Glutamatergic neuron (in vitro differentiated cells): ENCODE measurements at regions not wholly inside any gene's neighbourhood (a gene's known extent, or its start where the extent isn't known, plus 50 kb on each side); places are given as distances from the start of the nearest gene placed in this dataset.
"Not testable (repeated sequence)": the region's sequence is repeated elsewhere in the genome, so short reads cannot be mapped to it uniquely, and the experiment has no call there.

ENCODE experiments used
- DNase-seq: peaks from one replicate; pipeline ENCODE4 v3.0.0; 2022
- H3K27ac Mint-ChIP-seq: one replicate; pipeline ENCODE4 v1.8.0; 2020; ENCODE audit warnings: mild to moderate bottlenecking, mixed read lengths, inconsistent platforms; ENCODE audit not compliant: unreplicated experiment
- H3K27me3 Mint-ChIP-seq: one replicate; pipeline ENCODE4 v1.8.0; 2020; ENCODE audit warnings: mild to moderate bottlenecking, moderate library complexity, mixed read lengths, inconsistent platforms; ENCODE audit not compliant: unreplicated experiment
- H3K36me3 Mint-ChIP-seq: one replicate; pipeline ENCODE4 v1.8.0; 2020; ENCODE audit warnings: mild to moderate bottlenecking, mixed read lengths, inconsistent platforms; ENCODE audit not compliant: unreplicated experiment
- H3K4me1 Mint-ChIP-seq: one replicate; pipeline ENCODE4 v1.8.0; 2020; ENCODE audit warnings: mild to moderate bottlenecking, low read depth, mixed read lengths, inconsistent platforms; ENCODE audit not compliant: unreplicated experiment
- H3K4me3 Mint-ChIP-seq: one replicate; pipeline ENCODE4 v1.8.0; 2020; ENCODE audit warnings: mild to moderate bottlenecking, mixed read lengths, inconsistent platforms; ENCODE audit not compliant: unreplicated experiment
- H3K9me3 Mint-ChIP-seq: one replicate; pipeline ENCODE4 v1.8.0; 2020; ENCODE audit warnings: mild to moderate bottlenecking, moderate library complexity, mixed read lengths, inconsistent platforms; ENCODE audit not compliant: unreplicated experiment
- CTCF ChIP-seq: fragments of 200-600 bp; sonication (generic); IDR thresholded peaks from one replicate; pipeline ENCODE4 v1.5.0; 2021; ENCODE audit not compliant: partially characterized antibody, unreplicated experiment

DNA sequence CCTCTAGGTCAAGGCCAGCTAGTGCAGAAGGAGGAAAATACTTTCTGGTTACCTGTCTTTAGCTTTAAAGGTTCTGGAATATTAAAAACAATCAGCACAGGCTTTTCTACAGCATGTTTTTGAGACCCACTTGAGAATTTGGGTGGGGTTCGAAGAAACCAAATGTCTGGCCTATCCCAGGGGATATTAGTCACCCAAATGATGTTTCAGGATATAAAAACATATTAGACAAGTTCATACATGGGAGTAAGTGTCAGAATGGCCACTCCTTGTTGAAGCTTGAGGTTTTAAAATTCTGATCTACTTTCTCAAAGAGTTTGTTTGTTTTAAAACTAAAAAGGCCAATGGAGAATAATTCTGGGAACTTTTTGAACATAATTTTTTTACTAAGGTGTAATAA is 158.6 kb upstream of the DLX2 start:
- no peak for DNase-seq
- TF ChIP-seq CTCF = no peak
- Mint-ChIP-seq H3K4me1 (no peaks in the 10 kb centered on the region), H3K9me3 (peaks cover 2% of the 10 kb centered on the region), H3K27ac (no peak overlapping the region), H3K4me3 (no peak overlapping the region), H3K27me3 (peaks cover 1% of the 10 kb centered on the region), H3K36me3 (no peaks in the 10 kb centered on the region)

DNA sequence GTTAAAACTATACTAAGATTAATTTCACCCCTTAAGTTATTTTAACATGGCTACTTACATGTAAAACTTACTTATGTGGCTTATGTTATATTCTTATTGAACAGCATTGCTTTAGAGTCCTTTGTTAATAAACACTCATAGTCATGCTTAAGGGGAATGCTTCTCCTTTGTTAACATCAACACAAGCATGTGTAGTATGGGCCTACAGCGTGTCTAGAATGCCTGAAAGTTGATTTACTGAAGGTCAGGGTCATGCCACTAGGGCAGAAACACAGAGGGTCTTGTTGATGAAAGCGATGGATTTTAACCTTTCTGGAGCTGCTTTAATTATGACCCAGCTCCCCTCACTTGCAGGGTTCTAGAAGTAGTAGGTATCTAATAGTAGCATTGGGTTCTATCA is 159.8 kb upstream of the DLX2 start:
- no peak for TF ChIP-seq CTCF
- H3K4me1 Mint-ChIP-seq = no peaks in the 10 kb centered on the region
- peaks cover 3% of the 10 kb centered on the region for H3K9me3 Mint-ChIP-seq
- H3K36me3 Mint-ChIP-seq = no peaks in the 10 kb centered on the region
- peaks cover 1% of the 10 kb centered on the region for H3K27me3 Mint-ChIP-seq
- DNase-seq = no peak
- H3K4me3 Mint-ChIP-seq = no peak overlapping the region
- H3K27ac Mint-ChIP-seq = no peak overlapping the region

DNA sequence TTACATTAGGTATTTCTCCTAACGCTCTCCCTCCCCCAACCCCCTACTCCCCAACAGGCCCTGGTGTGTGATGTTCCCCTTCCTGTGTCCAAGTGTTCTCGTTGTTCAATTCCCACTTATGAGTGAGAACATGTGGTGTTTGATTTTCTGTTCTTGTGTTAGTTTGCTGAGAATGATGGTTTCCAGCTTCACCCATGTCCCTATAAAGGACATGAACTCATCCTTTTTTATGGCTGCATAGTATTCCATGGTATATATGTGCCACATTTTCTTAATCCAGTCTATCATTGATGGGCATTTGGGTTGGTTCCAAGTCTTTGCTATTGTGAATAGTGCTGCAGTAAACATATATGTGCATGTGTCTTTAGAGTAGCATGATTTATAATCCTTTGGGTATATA is 162.1 kb upstream of the DLX2 start:
- not testable (repeated sequence) for H3K4me1 Mint-ChIP-seq, H3K27ac Mint-ChIP-seq, H3K36me3 Mint-ChIP-seq, DNase-seq, H3K27me3 Mint-ChIP-seq, H3K9me3 Mint-ChIP-seq, H3K4me3 Mint-ChIP-seq

GRCh38 chr2:172269507-172270244 is 157.7 kb upstream of the ITGA6 start:
- H3K27ac Mint-ChIP-seq, H3K4me3 Mint-ChIP-seq, H3K9me3 Mint-ChIP-seq, H3K4me1 Mint-ChIP-seq, H3K36me3 Mint-ChIP-seq, DNase-seq, H3K27me3 Mint-ChIP-seq: not testable (repeated sequence)

DNA sequence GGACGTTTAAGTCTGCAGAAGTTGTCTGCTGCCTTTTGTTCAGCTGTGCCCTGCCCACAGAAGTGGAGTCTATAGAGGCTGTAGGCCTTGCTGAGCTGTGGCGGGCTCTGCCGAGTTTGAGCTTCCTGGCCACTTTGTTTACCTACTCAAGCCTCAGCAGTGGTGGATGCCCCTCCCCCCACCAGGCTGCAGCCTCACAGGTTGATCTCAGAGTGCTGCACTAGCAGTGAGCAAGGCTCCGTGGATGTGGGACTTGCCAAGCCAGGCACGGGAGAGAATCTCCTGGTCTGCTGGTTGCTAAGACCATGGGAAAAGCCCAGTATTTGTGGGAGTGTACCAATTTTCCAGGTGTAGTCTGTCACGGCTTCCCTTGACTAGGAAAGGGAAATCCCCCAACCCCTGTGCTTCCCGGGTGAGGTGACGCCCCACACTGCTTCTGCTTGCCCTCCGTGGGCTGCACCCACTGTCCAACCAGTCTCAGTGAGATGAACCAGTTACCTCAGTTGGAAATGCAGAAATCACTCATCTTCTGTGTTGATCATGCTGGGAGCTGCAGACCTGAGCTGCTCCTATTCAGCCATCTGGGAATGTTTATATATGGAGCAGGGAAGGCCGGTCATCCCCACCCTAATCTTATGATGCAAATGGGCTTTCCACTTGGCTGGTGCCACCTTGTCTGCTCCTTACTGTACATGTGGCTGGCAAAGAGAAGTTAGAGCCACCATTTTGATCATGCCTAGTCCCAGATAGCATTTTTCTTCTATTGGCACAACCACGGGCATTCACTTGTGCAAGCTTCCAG is 156.9 kb upstream of the ITGA6 start:
- no peaks in the 10 kb centered on the region for H3K36me3 Mint-ChIP-seq
- TF ChIP-seq CTCF = no peak
- no peak overlapping the region for H3K4me3 Mint-ChIP-seq
- H3K27me3 Mint-ChIP-seq = no peaks in the 10 kb centered on the region
- H3K4me1 Mint-ChIP-seq = peaks cover 2% of the 10 kb centered on the region
- no peak overlapping the region for H3K27ac Mint-ChIP-seq
- peaks cover 6% of the 10 kb centered on the region for H3K9me3 Mint-ChIP-seq
- no peak for DNase-seq
